Common myeloid progenitor, CD34-positive (primary cell): ENCODE measurements at regions not wholly inside any gene's neighbourhood (a gene's known extent, or its start where the extent isn't known, plus 50 kb on each side); places are given as distances from the start of the nearest gene placed in this dataset.

ENCODE experiments used
- CTCF ChIA-PET: fragments of 350-600 bp; sonication (Branson Sonifier 250); formaldehyde crosslinking; loops from one replicate; lab custom pipeline; 2021; ENCODE audit warnings: antibody characterized with exemption; lab: Charles Lee
- POLR2A ChIA-PET: fragments of 350-600 bp; sonication (Branson Sonifier 250); formaldehyde crosslinking; loops from one replicate; lab custom pipeline; 2021; ENCODE audit warnings: antibody characterized with exemption; lab: Charles Lee
- DNase-seq, 3 donors: peaks; one replicate each; pipeline versions ENCODE4 v3.0.0 to v3.0.0-alpha.2; 2013
- H3K27ac ChIP-seq, 2 experiments: 1 replicate in 1 of 2; 2 replicates in 1 of 2; pipeline ENCODE4 v1.7.0; 2013; ENCODE audit warnings: inconsistent platforms in 2 of 2, low read length in 2 of 2, mild to moderate bottlenecking in 2 of 2, low read depth in 1 of 2, moderate library complexity in 1 of 2; ENCODE audit not compliant: severe bottlenecking in 2 of 2, insufficient read depth in 1 of 2, poor library complexity in 1 of 2
- H3K27me3 ChIP-seq, 5 experiments: replicated peaks in 2 of 5; 1 replicate in 3 of 5; 2 replicates in 2 of 5; pipeline versions ENCODE4 v1.6.1 to v1.7.0; 2013; ENCODE audit warnings: low read length in 4 of 5, mild to moderate bottlenecking in 2 of 5, moderate library complexity in 2 of 5, inconsistent platforms in 1 of 5; ENCODE audit not compliant: insufficient read depth in 5 of 5, control insufficient read depth in 4 of 5
- H3K36me3 ChIP-seq, 4 experiments: 1 replicate in 2 of 4; 2 replicates in 2 of 4; pipeline versions ENCODE4 v1.6.1 to v1.7.0; 2013; ENCODE audit warnings: low read length in 3 of 4, control low read depth in 1 of 4, mild to moderate bottlenecking in 1 of 4; ENCODE audit not compliant: control insufficient read depth in 4 of 4, insufficient read depth in 4 of 4
- H3K4me1 ChIP-seq, 4 experiments: 1 replicate in 3 of 4; 2 replicates in 1 of 4; pipeline versions ENCODE4 v1.6.1 to v1.7.1; 2013; ENCODE audit warnings: low read length in 3 of 4, mild to moderate bottlenecking in 3 of 4, control low read depth in 1 of 4, inconsistent platforms in 1 of 4, moderate library complexity in 1 of 4; ENCODE audit not compliant: control insufficient read depth in 4 of 4, insufficient read depth in 4 of 4; ENCODE audit errors: control extremely low read depth in 1 of 4
- H3K4me3 ChIP-seq, 7 experiments: 1 replicate in 4 of 7; 2 replicates in 3 of 7; pipeline versions ENCODE4 v1.5.1 to v1.7.0; 2013; ENCODE audit warnings: mild to moderate bottlenecking in 7 of 7, low read length in 6 of 7, moderate library complexity in 6 of 7, inconsistent platforms in 2 of 7, low read depth in 2 of 7, control low read depth in 1 of 7; ENCODE audit not compliant: insufficient read depth in 4 of 7, control insufficient read depth in 1 of 7; ENCODE audit errors: extremely low read depth in 1 of 7
- H3K9me3 ChIP-seq, 5 experiments: 1 replicate in 4 of 5; 2 replicates in 1 of 5; pipeline versions ENCODE4 v1.6.1 to v1.7.1; 2013; ENCODE audit warnings: low read length in 4 of 5, mild to moderate bottlenecking in 2 of 5, inconsistent platforms in 1 of 5, low read depth in 1 of 5, moderate library complexity in 1 of 5; ENCODE audit not compliant: control insufficient read depth in 4 of 5, insufficient read depth in 2 of 5; ENCODE audit errors: control extremely low read depth in 1 of 5
- WGBS: methylation state at CpG from one replicate; pipeline ENCODE4 v1.1.5; 2013; ENCODE audit not compliant: insufficient coverage; 5-methylcytosine and 5-hydroxymethylcytosine counted together

- no CpG with 5 or more reads among the region's 4 CpGs for WGBS
- ChIA-PET CTCF (no interaction called here), POLR2A (no interaction called here)
- H3K27me3 ChIP-seq = no peaks in the 10 kb centered on the region
- H3K27ac ChIP-seq = no peak overlapping the region
- no peak for DNase-seq
- H3K9me3 ChIP-seq = no peaks in the 10 kb centered on the region
- H3K4me3 ChIP-seq = no peak overlapping the region
- no peaks in the 10 kb centered on the region for H3K4me1 ChIP-seq
- no peaks in the 10 kb centered on the region for H3K36me3 ChIP-seq
Observed at GRCh38 chr4:124905441-124905840, 192.9 kb upstream of the ANKRD50 start.

GRCh38 chr4:124904723-124905388 lies 192.3 kb upstream of the ANKRD50 start:
- Histone ChIP-seq H3K36me3 (no peaks in the 10 kb centered on the region), H3K27me3 (no peaks in the 10 kb centered on the region), H3K4me1 (no peaks in the 10 kb centered on the region), H3K4me3 (no peak overlapping the region), H3K9me3 (no peaks in the 10 kb centered on the region), H3K27ac (no peak overlapping the region)
- no peak for DNase-seq
- POLR2A ChIA-PET = no interaction called here
- CTCF ChIA-PET = no interaction called here

GRCh38 chr4:124903995-124904722 lies 191.6 kb upstream of the ANKRD50 start:
- Histone ChIP-seq H3K27ac (no peak overlapping the region), H3K4me1 (no peaks in the 10 kb centered on the region), H3K36me3 (no peaks in the 10 kb centered on the region), H3K9me3 (no peaks in the 10 kb centered on the region), H3K4me3 (no peak overlapping the region), H3K27me3 (no peaks in the 10 kb centered on the region)
- no peak for DNase-seq
- WGBS = 70% methylated on average over 4 of the region's 6 CpGs
- ChIA-PET CTCF (no interaction called here), POLR2A (no interaction called here)

- H3K27ac ChIP-seq = no peak overlapping the region
- POLR2A ChIA-PET = no interaction called here
- no peak overlapping the region for H3K4me3 ChIP-seq
- H3K36me3 ChIP-seq = no peaks in the 10 kb centered on the region
- no peaks in the 10 kb centered on the region for H3K27me3 ChIP-seq
- H3K4me1 ChIP-seq = no peaks in the 10 kb centered on the region
- CTCF ChIA-PET = no interaction called here
- no CpG with 5 or more reads among the region's 1 CpG for WGBS
- no peaks in the 10 kb centered on the region for H3K9me3 ChIP-seq
- DNase-seq = no peak
Observed at GRCh38 chr4:124902001-124902515, 189.5 kb upstream of the ANKRD50 start.

GRCh38 chr4:124899997-124900396 lies 187.5 kb upstream of the ANKRD50 start:
- Histone ChIP-seq H3K4me3 (no peak overlapping the region), H3K27me3 (no peaks in the 10 kb centered on the region), H3K4me1 (no peaks in the 10 kb centered on the region), H3K36me3 (no peaks in the 10 kb centered on the region), H3K9me3 (no peaks in the 10 kb centered on the region), H3K27ac (no peak overlapping the region)
- DNase-seq = no peak
- POLR2A ChIA-PET = no interaction called here
- CTCF ChIA-PET = no interaction called here
- WGBS = 100% methylated on average over 3 of the region's 5 CpGs

- CTCF ChIA-PET = no interaction called here
- 100% methylated on average over 1 of the region's 3 CpGs for WGBS
- POLR2A ChIA-PET = no interaction called here
- no peak overlapping the region for H3K4me3 ChIP-seq
- H3K4me1 ChIP-seq = no peaks in the 10 kb centered on the region
- H3K36me3 ChIP-seq = no peaks in the 10 kb centered on the region
- H3K9me3 ChIP-seq = no peaks in the 10 kb centered on the region
- DNase-seq = no peak
- H3K27ac ChIP-seq = no peak overlapping the region
- H3K27me3 ChIP-seq = no peaks in the 10 kb centered on the region
Observed at GRCh38 chr4:124890522-124890921, 178.0 kb upstream of the ANKRD50 start.

GRCh38 chr4:124887739-124888138 lies 175.2 kb upstream of the ANKRD50 start:
- CTCF ChIA-PET = no interaction called here
- POLR2A ChIA-PET = no interaction called here
- DNase-seq = no peak
- no peaks in the 10 kb centered on the region for H3K36me3 ChIP-seq
- H3K27ac ChIP-seq = no peak overlapping the region
- no peaks in the 10 kb centered on the region for H3K27me3 ChIP-seq
- no peaks in the 10 kb centered on the region for H3K4me1 ChIP-seq
- no peaks in the 10 kb centered on the region for H3K9me3 ChIP-seq
- H3K4me3 ChIP-seq = no peak overlapping the region
- WGBS = no CpG with 5 or more reads among the region's 3 CpGs
